Caco-2 (cell line): ENCODE measurements at regions not wholly inside any gene's neighbourhood (a gene's known extent, or its start where the extent isn't known, plus 50 kb on each side); places are given as distances from the start of the nearest gene placed in this dataset.
A peak's percentile ranks its signal among the peaks of the same experiment; 100 is the strongest.

ENCODE experiments used
- BruUV-seq: library from RNA; stranded (reverse); fragments of 400-500 nt; replicated peaks from 2 replicates; lab custom pipeline; 2021; lab: Mats Ljungman, UMichigan
- CTCF ChIA-PET: fragments of 300-600 bp; sonication (Branson Sonifier 250); formaldehyde crosslinking; loops from one replicate; lab custom pipeline; 2022; ENCODE audit warnings: antibody characterized with exemption; lab: Charles Lee
- POLR2A ChIA-PET: fragments of 300-600 bp; sonication (Branson Sonifier 250); formaldehyde crosslinking; loops from one replicate; lab custom pipeline; 2022; ENCODE audit warnings: antibody characterized with exemption; lab: Charles Lee
- DNase-seq, 2 experiments: peaks; one replicate each; pipeline versions ENCODE4 v3.0.0 to v3.0.0-alpha.2; 2020 to 2022
- H3K27me3 ChIP-seq: replicated peaks from 2 replicates; pipeline ENCODE4 v1.6.0; 2011; ENCODE audit warnings: low read length; ENCODE audit not compliant: control insufficient read depth, insufficient read depth
- H3K36me3 ChIP-seq: 2 replicates; pipeline ENCODE4 v1.5.1; 2011; ENCODE audit warnings: low read length; ENCODE audit not compliant: control insufficient read depth, insufficient read depth
- H3K4me1 ChIP-seq: fragments of 250-450 bp; sonication (Bioruptor Pico); 2 replicates; pipeline ENCODE4 v1.5.1; 2020; ENCODE audit warnings: mild to moderate bottlenecking
- H3K4me3 ChIP-seq: 2 replicates; pipeline ENCODE4 v1.5.1; 2011; ENCODE audit warnings: low read depth, mild to moderate bottlenecking, control low read depth, low read length
- H3K9me3 ChIP-seq: fragments of 250-450 bp; sonication (Bioruptor Pico); 2 replicates; pipeline ENCODE4 v1.5.1; 2020; ENCODE audit warnings: mild to moderate bottlenecking, moderate library complexity
- H3K27ac Mint-ChIP-seq: one replicate; pipeline ENCODE4 v1.8.0; 2022; ENCODE audit warnings: mixed read lengths; ENCODE audit not compliant: unreplicated experiment
- H3K27me3 Mint-ChIP-seq: one replicate; pipeline ENCODE4 v1.8.0; 2022; ENCODE audit warnings: mixed read lengths; ENCODE audit not compliant: insufficient read depth, unreplicated experiment
- H3K36me3 Mint-ChIP-seq: one replicate; pipeline ENCODE4 v1.8.0; 2022; ENCODE audit warnings: mild to moderate bottlenecking, mixed read lengths; ENCODE audit not compliant: insufficient read depth, unreplicated experiment
- H3K4me1 Mint-ChIP-seq: one replicate; pipeline ENCODE4 v1.8.0; 2022; ENCODE audit warnings: low read depth, mixed read lengths; ENCODE audit not compliant: unreplicated experiment
- H3K4me3 Mint-ChIP-seq: one replicate; pipeline ENCODE4 v1.8.0; 2022; ENCODE audit warnings: mild to moderate bottlenecking, moderate library complexity, mixed read lengths; ENCODE audit not compliant: unreplicated experiment
- H3K9me3 Mint-ChIP-seq: one replicate; pipeline ENCODE4 v1.8.0; 2022; ENCODE audit warnings: mixed read lengths; ENCODE audit not compliant: unreplicated experiment
- CTCF ChIP-seq, 2 experiments: fragments of 200-600 bp in 1 of 2; IDR thresholded peaks; 1 replicate in 1 of 2; 2 replicates in 1 of 2; pipeline versions ENCODE4 v1.5.1 to v1.8.0; 2011 to 2022; ENCODE audit warnings: antibody characterized with exemption in 1 of 2, control low read depth in 1 of 2, inconsistent platforms in 1 of 2, low read depth in 1 of 2, low read length in 1 of 2, mild to moderate bottlenecking in 1 of 2, moderate library complexity in 1 of 2; ENCODE audit not compliant: insufficient read depth in 1 of 2, severe bottlenecking in 1 of 2, unreplicated experiment in 1 of 2
- intact Hi-C: fragments of 100-400 bp; cut with micrococcal nuclease; formaldehyde crosslinking; loops from one replicate; pipeline ENCODE4 v1.10.0; 2022; ENCODE audit not compliant: unreplicated experiment

GRCh38 chr13:22993148-22993547, 187.6 kb upstream of the SGCG start:
- TF ChIP-seq CTCF (IDR thresholded peaks at IDR 0.05; ENCODE audit: insufficient read depth in 1 of 2, low read depth in 1 of 2, low read length in 1 of 2, severe bottlenecking in 1 of 2, unreplicated experiment in 1 of 2): no peak
- Mint-ChIP-seq H3K27ac (peak overlapping the region; percentile 66), H3K9me3 (peaks cover 25% of the 10 kb centered on the region), H3K4me1 (no peaks in the 10 kb centered on the region), H3K27me3 (no peaks in the 10 kb centered on the region), H3K4me3 (no peak overlapping the region), H3K36me3 (no peaks in the 10 kb centered on the region)
- DNase-seq: no peak
- Histone ChIP-seq H3K9me3 (peaks cover 6% of the 10 kb centered on the region; the same call in 1 of the 2 replicates), H3K36me3 (no peaks in the 10 kb centered on the region), H3K4me3 (no peak overlapping the region), H3K27me3 (no peaks in the 10 kb centered on the region), H3K4me1 (peaks cover 7% of the 10 kb centered on the region; the same call in 1 of the 2 replicates)
- intact Hi-C loops: loop anchor here (2.0 kb wide), 1 partner anchor 58 kb away; no protein-coding TSS in a partner anchor
- TSS peak; percentile 67 for BruUV-seq
- CTCF ChIA-PET: no interaction called here
- POLR2A ChIA-PET: no interaction called here

- Histone ChIP-seq H3K36me3 (no peaks in the 10 kb centered on the region), H3K27me3 (no peaks in the 10 kb centered on the region), H3K9me3 (peaks cover 18% of the 10 kb centered on the region; the same call in 1 of the 2 replicates), H3K4me1 (no peaks in the 10 kb centered on the region), H3K4me3 (no peak overlapping the region)
- CTCF ChIA-PET: no interaction called here
- Mint-ChIP-seq H3K27ac (no peak overlapping the region), H3K36me3 (no peaks in the 10 kb centered on the region), H3K4me3 (no peak overlapping the region), H3K27me3 (no peaks in the 10 kb centered on the region), H3K9me3 (peaks cover 56% of the 10 kb centered on the region), H3K4me1 (no peaks in the 10 kb centered on the region)
- no TSS peak for BruUV-seq
- TF ChIP-seq CTCF (IDR thresholded peaks at IDR 0.05; ENCODE audit: insufficient read depth in 1 of 2, low read depth in 1 of 2, low read length in 1 of 2, severe bottlenecking in 1 of 2, unreplicated experiment in 1 of 2): no peak
- no peak for DNase-seq
- intact Hi-C loops: no loop called here
- POLR2A ChIA-PET: no interaction called here
Observed at GRCh38 chr13:23003446-23003845, 177.3 kb upstream of the SGCG start.

- ChIA-PET POLR2A (no interaction called here), CTCF (no interaction called here)
- no TSS peak for BruUV-seq
- H3K4me3 ChIP-seq: no peak overlapping the region
- H3K27me3 ChIP-seq: no peaks in the 10 kb centered on the region
- no peak for TF ChIP-seq CTCF (IDR thresholded peaks at IDR 0.05; ENCODE audit: insufficient read depth in 1 of 2, low read depth in 1 of 2, low read length in 1 of 2, severe bottlenecking in 1 of 2, unreplicated experiment in 1 of 2)
- Mint-ChIP-seq H3K9me3 (peaks cover 35% of the 10 kb centered on the region), H3K27ac (no peak overlapping the region), H3K36me3 (no peaks in the 10 kb centered on the region), H3K4me3 (no peak overlapping the region), H3K27me3 (no peaks in the 10 kb centered on the region), H3K4me1 (no peaks in the 10 kb centered on the region)
- no peaks in the 10 kb centered on the region for H3K4me1 ChIP-seq
- intact Hi-C loops: no loop called here
- H3K36me3 ChIP-seq: no peaks in the 10 kb centered on the region
- peaks cover 7% of the 10 kb centered on the region; the same call in 1 of the 2 replicates for H3K9me3 ChIP-seq
- DNase-seq: no peak
Observed at GRCh38 chr13:23007426-23007825, 173.4 kb upstream of the SGCG start.
